ENCODE measurements at regions not wholly inside any gene's neighbourhood (a gene's known extent, or its start where the extent isn't known, plus 50 kb on each side); places are given as distances from the start of the nearest gene placed in this dataset.

DNA sequence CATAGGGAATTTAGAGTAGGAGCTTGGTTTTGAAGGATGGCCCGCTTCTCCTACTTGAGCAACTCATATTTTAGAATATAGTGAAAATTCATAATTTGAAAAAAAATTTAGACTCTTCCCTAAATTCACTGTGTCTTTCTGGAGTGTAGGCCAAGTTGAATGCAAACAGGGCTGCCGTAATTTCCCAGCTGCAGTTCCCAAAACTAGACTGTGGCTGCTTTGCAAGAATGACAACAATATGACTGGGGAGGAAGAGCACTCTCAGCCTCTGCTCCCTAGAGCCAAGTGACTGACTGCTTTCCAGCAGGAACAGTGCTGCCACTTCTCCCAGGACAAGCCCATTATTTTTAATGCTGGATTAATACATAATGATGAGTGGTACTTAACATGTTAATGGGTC, 209.0 kb downstream of the RHOU start:
- TF ChIP-seq, protein P1, sequence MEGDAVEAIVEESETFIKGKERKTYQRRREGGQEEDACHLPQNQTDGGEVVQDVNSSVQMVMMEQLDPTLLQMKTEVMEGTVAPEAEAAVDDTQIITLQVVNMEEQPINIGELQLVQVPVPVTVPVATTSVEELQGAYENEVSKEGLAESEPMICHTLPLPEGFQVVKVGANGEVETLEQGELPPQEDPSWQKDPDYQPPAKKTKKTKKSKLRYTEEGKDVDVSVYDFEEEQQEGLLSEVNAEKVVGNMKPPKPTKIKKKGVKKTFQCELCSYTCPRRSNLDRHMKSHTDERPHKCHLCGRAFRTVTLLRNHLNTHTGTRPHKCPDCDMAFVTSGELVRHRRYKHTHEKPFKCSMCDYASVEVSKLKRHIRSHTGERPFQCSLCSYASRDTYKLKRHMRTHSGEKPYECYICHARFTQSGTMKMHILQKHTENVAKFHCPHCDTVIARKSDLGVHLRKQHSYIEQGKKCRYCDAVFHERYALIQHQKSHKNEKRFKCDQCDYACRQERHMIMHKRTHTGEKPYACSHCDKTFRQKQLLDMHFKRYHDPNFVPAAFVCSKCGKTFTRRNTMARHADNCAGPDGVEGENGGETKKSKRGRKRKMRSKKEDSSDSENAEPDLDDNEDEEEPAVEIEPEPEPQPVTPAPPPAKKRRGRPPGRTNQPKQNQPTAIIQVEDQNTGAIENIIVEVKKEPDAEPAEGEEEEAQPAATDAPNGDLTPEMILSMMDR (conservative IDR thresholded peaks at IDR 0.05) = no peak
- no peak for TF ChIP-seq EZH2 (IDR thresholded peaks at IDR 0.05; ENCODE audit: low read depth)

Data from PC-9 (cell line).